IPS DF 6.9 (cell line): ENCODE measurements at regions not wholly inside any gene's neighbourhood (a gene's known extent, or its start where the extent isn't known, plus 50 kb on each side); places are given as distances from the start of the nearest gene placed in this dataset.

Experiments used
- DNase-seq: peaks from one replicate; pipeline ENCODE4 v3.0.0-alpha.2; 2013; ENCODE audit warnings: low read depth, low spot score
- H3K27ac ChIP-seq: one replicate; pipeline ENCODE4 v1.5.1; 2013; ENCODE audit warnings: low read length, control low read depth
- H3K27me3 ChIP-seq: 2 replicates; pipeline ENCODE4 v1.6.1; 2013; ENCODE audit warnings: mild to moderate bottlenecking, low read length; ENCODE audit not compliant: control insufficient read depth, insufficient read depth
- H3K36me3 ChIP-seq: 2 replicates; pipeline ENCODE4 v1.6.1; 2013; ENCODE audit warnings: low read length; ENCODE audit not compliant: control insufficient read depth, insufficient read depth
- H3K4me1 ChIP-seq: 2 replicates; pipeline ENCODE4 v1.6.1; 2013; ENCODE audit warnings: low read length; ENCODE audit not compliant: control insufficient read depth, insufficient read depth
- H3K4me3 ChIP-seq: 2 replicates; pipeline ENCODE4 v1.5.1; 2013; ENCODE audit warnings: mild to moderate bottlenecking, low read length
- H3K9me3 ChIP-seq: 2 replicates; pipeline ENCODE4 v1.6.1; 2013; ENCODE audit warnings: low read length, inconsistent platforms; ENCODE audit not compliant: control insufficient read depth, insufficient read depth
- WGBS: extraction: QIAGEN DNeasy Blood & Tissue Kit; methylation state at CpG from one replicate; pipeline ENCODE4 v1.1.7; 2013; ENCODE audit warnings: mixed read lengths, missing lambda C conversion rate; ENCODE audit not compliant: insufficient read length, insufficient coverage; 5-methylcytosine and 5-hydroxymethylcytosine counted together

DNA sequence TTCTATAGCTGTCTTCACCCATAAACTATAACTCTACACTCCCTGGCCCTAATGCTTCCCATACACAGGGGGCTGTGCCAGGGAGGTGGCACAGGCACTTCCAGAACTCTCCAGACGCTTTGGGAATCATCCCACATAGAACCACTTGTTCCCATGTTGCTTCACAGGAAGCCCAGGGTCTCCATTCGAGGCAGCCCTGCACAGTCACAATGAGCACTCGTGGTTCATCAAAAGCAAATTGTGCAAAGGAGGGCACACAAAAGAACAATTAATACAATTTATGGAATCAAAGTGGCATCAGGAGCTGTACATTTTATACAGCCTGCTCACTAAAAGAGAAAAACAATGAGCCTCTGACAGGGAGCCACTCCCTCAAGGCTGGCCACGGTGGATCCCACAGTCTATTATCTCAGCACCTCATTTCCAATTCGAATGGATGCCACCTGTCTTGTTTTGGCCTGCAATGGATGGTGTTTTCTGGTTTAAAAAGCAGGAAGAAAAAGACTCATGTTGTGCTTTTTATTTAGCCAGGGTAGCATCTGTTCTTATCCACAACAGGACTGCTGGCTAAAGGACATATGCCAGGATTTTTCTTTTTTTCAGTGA is 354.8 kb downstream of the ENC1 start:
- Histone ChIP-seq H3K9me3 (no peaks in the 10 kb centered on the region), H3K27me3 (no peaks in the 10 kb centered on the region), H3K4me3 (no peak overlapping the region), H3K27ac (no peak overlapping the region), H3K4me1 (peaks cover 5% of the 10 kb centered on the region), H3K36me3 (no peaks in the 10 kb centered on the region)
- WGBS: no CpG with 5 or more reads among the region's 5 CpGs
- no peak for DNase-seq

DNA sequence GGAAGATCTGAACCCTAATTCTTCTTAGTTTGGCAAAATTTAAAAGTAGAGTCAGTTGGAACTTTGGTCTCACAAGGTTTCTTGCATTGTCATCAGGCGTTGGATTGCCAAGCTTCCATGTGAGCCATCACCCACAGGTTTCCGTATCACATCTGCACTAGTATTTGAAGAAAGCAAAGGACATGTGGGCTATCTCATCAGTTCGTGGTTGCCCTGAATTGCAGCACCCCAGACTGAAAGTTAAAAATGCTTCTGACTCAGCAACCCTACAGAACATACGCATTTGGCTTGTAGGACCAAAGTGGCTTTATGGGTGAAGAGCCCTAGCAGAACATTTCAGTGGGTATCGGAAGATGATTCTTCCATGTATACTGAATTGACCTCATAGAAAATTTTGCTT is 358.0 kb downstream of the ENC1 start:
- DNase-seq: no peak
- Histone ChIP-seq H3K27ac (no peak overlapping the region), H3K27me3 (no peaks in the 10 kb centered on the region), H3K9me3 (no peaks in the 10 kb centered on the region), H3K4me1 (peaks cover 3% of the 10 kb centered on the region; the same call in 1 of the 2 replicates), H3K36me3 (no peaks in the 10 kb centered on the region), H3K4me3 (no peak overlapping the region)
- WGBS: no CpG with 5 or more reads among the region's 5 CpGs

DNA sequence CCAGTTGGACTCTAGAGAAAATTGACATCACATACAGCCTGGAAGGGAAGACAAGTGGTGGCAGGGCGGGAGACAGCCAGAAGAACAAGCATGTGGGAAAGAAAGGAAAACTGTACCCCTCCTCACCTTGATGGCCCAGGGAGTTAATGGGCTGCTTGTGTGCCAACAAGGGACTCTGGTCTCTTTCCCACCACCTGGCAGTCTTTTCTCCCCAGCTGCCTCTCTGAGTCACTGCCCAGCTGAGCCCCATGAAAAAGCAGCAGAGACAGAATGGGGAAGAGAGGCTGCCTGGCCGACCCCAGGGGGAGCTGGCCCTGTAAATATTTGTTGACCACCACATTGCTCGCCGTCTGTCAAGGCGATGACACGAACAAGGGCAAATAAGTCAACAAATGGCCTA is 359.4 kb downstream of the ENC1 start:
- no peaks in the 10 kb centered on the region for H3K9me3 ChIP-seq
- H3K27ac ChIP-seq: no peak overlapping the region
- no CpG with 5 or more reads among the region's 6 CpGs for whole genome bisulfite sequencing
- H3K4me1 ChIP-seq: peaks cover 3% of the 10 kb centered on the region; the same call in 1 of the 2 replicates
- no peak overlapping the region for H3K4me3 ChIP-seq
- no peaks in the 10 kb centered on the region for H3K36me3 ChIP-seq
- H3K27me3 ChIP-seq: no peaks in the 10 kb centered on the region
- no peak for DNase-seq

DNA sequence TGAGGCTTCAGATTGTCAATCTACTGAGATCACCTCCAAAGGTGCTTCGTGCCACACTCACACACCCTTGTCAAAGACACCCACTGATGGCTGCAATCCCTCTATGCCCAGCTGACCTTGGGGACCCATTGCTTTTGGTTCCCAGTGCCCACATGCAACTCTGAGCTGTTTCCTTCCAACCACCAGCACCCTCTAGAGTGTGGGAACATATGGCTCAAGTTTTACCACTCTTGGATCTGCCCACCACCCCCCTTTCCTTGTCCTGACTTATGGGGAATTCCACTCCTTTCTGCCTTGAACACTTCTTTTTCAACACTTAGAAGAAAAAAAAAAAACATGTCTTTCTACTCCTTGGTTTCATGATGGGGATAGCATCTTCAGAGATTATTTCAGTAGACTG is 360.2 kb downstream of the ENC1 start:
- WGBS: no CpG with 5 or more reads among the region's 1 CpG
- Histone ChIP-seq H3K9me3 (no peaks in the 10 kb centered on the region), H3K4me3 (no peak overlapping the region), H3K27me3 (no peaks in the 10 kb centered on the region), H3K27ac (no peak overlapping the region), H3K4me1 (peaks cover 3% of the 10 kb centered on the region; the same call in 1 of the 2 replicates), H3K36me3 (no peaks in the 10 kb centered on the region)
- no peak for DNase-seq

DNA sequence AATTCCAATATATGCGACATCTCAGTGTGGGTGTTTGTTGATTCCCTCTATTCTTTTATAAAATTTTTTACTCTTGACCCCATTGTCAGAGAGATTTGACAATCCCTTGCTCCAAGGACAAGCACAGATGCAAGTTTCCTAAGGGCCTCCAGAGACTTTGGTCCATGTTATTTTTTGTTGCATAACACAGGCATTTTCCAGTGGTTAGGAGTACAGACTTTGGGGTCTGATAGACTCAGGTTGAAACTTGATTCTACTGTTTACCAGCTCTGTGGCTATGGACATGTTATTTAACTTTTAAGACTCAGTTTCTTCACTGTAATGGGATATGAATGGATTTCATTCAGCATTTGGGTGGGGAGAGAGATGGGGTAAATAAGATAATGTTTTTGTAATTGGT is 361.3 kb downstream of the ENC1 start:
- H3K9me3 ChIP-seq: no peaks in the 10 kb centered on the region
- H3K36me3 ChIP-seq: no peaks in the 10 kb centered on the region
- H3K27ac ChIP-seq: no peak overlapping the region
- H3K4me1 ChIP-seq: peaks cover 3% of the 10 kb centered on the region; the same call in 1 of the 2 replicates
- WGBS: no CpG with 5 or more reads among the region's 1 CpG
- no peaks in the 10 kb centered on the region for H3K27me3 ChIP-seq
- no peak overlapping the region for H3K4me3 ChIP-seq
- DNase-seq: no peak

DNA sequence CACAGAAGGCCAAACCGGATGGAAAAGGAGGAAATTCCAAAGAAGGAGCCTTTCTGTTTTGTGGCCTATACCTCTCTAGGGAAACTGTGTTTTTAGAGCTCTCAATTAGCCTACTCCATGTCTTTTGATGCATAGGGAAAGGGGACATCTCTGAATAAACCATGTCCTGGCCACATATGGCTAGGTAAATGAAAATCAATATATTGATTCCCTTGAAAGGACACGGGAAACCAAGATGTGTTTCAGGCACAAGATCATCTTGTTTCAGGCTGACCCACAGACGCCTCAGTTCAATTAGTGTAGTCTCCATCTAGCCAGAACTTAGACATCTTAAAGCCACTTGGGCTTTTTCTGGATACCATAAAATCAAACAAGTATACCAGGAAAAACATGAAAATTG is 363.1 kb downstream of the ENC1 start:
- no CpG with 5 or more reads among the region's 3 CpGs for WGBS
- peaks cover under 1% of the 10 kb centered on the region; the same call in 1 of the 2 replicates for H3K4me1 ChIP-seq
- no peak for DNase-seq
- no peaks in the 10 kb centered on the region for H3K27me3 ChIP-seq
- H3K9me3 ChIP-seq: no peaks in the 10 kb centered on the region
- no peak overlapping the region for H3K4me3 ChIP-seq
- no peak overlapping the region for H3K27ac ChIP-seq
- H3K36me3 ChIP-seq: no peaks in the 10 kb centered on the region

DNA sequence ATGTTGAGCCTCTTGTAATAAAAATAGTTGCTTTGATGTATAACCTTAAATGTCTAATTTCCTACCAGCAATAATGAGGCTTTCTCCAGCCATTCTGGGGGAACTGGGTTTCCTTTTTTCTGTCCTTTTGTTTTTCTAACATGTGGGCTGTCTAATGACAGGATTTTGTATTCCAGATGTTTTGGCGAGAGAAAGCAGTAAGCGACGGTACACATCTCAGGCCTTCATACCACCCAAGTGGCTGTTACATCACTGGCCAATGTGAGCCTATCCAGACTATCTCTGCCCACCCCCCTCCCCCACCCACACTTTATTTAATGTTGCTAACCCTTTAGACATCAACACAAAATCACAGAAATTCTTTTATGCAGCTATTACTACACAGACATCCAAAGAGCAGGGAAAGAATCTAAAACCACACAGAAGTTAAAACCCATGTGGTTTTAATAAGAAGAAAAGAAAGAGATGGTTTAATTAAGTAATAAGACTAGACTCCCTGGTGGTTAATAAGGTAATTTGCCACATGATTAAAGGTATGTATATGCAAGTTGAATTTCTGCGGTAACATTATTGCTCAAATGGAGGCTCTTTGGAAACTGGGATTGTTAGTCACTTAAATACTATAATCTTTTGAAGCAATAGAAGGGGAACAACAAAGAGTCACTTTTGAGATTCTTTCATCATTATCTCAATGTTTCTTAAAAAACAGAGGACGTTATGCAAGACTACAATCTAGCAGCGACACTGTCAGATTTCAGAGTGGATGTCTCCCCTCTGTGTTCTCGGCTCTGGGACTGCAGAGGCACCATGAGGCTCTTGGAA is 365.1 kb downstream of the ENC1 start:
- no peak for DNase-seq
- Histone ChIP-seq H3K27me3 (no peaks in the 10 kb centered on the region), H3K4me1 (no peaks in the 10 kb centered on the region), H3K36me3 (no peaks in the 10 kb centered on the region), H3K9me3 (no peaks in the 10 kb centered on the region; the same call in 1 of the 2 replicates), H3K27ac (no peak overlapping the region), H3K4me3 (no peak overlapping the region)
- WGBS: no CpG with 5 or more reads among the region's 7 CpGs

DNA sequence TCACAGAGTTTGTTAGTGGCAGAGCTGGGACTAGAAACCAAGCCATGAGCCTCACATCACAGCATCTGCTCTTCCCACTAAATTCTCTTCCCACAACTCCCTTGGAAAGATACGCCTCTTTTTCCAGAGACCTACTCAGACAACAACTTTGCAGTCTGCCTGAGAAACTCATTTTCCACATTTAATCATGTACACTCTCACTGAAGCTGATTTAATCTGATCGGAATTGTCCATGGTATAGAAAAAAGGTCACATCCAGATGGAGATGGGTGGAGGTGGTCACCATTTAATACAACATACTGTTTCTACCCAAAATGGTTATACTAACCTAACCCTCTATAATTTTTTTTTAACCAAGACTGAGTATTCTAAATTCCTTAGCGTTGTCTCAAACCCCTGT is 366.2 kb downstream of the ENC1 start:
- no CpG with 5 or more reads among the region's 3 CpGs for whole genome bisulfite sequencing
- H3K27ac ChIP-seq: no peak overlapping the region
- H3K9me3 ChIP-seq: no peaks in the 10 kb centered on the region; the same call in 1 of the 2 replicates
- DNase-seq: no peak
- no peaks in the 10 kb centered on the region for H3K4me1 ChIP-seq
- H3K27me3 ChIP-seq: no peaks in the 10 kb centered on the region
- H3K36me3 ChIP-seq: no peaks in the 10 kb centered on the region
- H3K4me3 ChIP-seq: no peak overlapping the region

DNA sequence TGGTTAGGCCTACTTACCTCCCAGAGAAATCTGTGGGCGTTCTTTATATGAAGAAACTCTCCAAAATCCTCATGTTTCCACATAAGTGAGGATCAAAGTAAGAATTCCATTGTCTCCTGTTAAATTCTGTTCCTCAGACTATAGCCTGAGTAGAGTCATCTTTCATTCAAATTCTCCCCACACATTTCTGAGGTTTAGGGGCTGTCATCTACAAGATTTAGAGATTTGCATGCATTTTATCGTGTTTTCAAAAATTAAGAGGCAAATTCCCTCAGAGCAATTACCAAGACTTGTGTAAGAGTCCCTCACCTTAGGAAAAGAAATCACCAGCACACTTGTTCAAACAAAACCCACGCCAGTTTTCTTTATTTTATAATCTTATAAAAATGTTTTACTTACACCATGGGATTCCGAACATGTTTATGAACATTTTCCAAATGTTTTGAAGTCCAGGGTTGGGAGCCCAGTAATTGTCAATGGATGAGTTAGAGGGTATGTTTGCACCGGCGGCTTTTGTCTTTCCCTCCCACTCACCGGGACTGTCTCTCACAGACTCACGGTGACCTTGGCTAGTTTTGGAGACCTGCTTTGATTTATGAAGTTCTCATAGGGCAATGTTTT is 367.6 kb downstream of the ENC1 start:
- Histone ChIP-seq H3K27ac (no peak overlapping the region), H3K36me3 (no peaks in the 10 kb centered on the region), H3K4me3 (no peak overlapping the region), H3K4me1 (no peaks in the 10 kb centered on the region), H3K27me3 (no peaks in the 10 kb centered on the region), H3K9me3 (no peaks in the 10 kb centered on the region; the same call in 1 of the 2 replicates)
- no peak for DNase-seq
- no CpG with 5 or more reads among the region's 8 CpGs for WGBS

DNA sequence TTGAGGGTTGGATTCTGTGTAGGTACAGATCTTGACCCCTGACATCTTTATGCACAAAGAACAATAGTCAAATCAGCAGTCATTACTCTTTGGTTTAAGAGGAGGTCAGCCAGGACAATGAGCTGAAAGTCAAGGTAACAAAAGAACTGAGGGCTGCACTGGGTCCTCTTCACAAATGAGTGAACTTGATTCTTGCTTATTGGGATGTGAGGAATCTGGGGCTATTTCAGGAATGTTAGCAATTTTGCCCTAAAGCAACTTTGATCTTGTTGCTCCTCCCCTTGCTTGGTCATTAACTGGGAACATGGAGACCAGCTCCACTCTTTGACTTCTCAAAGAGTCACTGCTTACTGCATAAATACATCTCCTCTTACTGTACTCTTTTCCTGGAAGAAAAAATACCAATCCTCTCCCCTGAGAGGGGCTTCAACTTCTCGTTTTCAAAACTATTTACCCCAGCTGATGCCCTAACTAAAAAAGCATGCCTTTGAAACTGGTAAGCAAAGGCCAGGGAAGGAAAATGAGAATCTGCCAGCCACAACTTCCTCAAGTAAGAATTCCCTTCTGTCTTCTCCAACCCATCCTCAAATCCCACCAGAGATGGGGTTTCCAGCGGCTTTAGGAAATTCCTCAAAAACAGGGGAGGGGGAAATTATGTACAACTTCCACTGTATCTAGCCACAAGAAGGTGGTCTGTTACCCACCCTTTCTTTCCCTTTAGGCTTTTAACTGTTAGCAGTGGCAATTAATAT is 368.3 kb downstream of the ENC1 start:
- Histone ChIP-seq H3K27me3 (no peaks in the 10 kb centered on the region), H3K27ac (no peak overlapping the region), H3K4me1 (no peaks in the 10 kb centered on the region), H3K36me3 (no peaks in the 10 kb centered on the region), H3K9me3 (no peaks in the 10 kb centered on the region; the same call in 1 of the 2 replicates), H3K4me3 (no peak overlapping the region)
- no CpG with 5 or more reads among the region's 2 CpGs for WGBS
- peak; percentile 29 for DNase-seq
